SK-N-SH treated with all-trans-retinoic acid at 6 μM for 48 hours (cell line): ENCODE measurements at regions not wholly inside any gene's neighbourhood (a gene's known extent, or its start where the extent isn't known, plus 50 kb on each side); places are given as distances from the start of the nearest gene placed in this dataset.

Experiments
- ZC3H10 ChIP-seq: fragments of 250-450 bp; sonication (Bioruptor Pico); IDR thresholded peaks from 2 replicates; pipeline ENCODE4 v1.5.1; 2021; ENCODE audit warnings: mild to moderate bottlenecking, moderate library complexity
- ZFP3 ChIP-seq: fragments of 250-450 bp; sonication (Bioruptor Pico); IDR thresholded peaks from 2 replicates; pipeline ENCODE4 v1.5.0; 2020; ENCODE audit warnings: mild to moderate bottlenecking, moderate library complexity
- TF ChIP-seq, protein P1 (sequence below): fragments of 250-450 bp; sonication (Bioruptor Pico); IDR thresholded peaks from 2 replicates; pipeline ENCODE4 v1.5.0; 2020; ENCODE audit warnings: mild to moderate bottlenecking, moderate library complexity

DNA sequence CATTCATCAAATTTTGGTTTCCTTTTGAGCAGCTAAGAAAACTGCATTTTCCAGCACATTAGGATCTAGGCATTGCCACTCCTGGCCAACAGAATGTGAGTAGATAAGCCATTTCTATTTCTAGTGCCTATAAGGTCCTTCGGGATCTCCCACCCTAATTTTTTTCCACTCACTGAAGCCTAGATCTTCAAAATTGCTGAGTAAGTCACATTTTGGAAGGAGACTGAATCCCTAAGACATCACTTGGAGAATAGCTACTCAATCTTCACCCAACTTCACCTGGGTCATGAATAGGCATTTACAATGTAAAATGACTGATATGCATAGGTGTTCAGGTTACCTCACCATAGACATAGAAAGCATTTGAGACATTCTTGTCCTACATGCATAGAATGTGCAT, 548.1 kb upstream of the GYPC start:
- no peak for TF ChIP-seq ZC3H10
- TF ChIP-seq ZFP3 (CRISPR knock-in tag) = no peak
- TF ChIP-seq, protein P1, sequence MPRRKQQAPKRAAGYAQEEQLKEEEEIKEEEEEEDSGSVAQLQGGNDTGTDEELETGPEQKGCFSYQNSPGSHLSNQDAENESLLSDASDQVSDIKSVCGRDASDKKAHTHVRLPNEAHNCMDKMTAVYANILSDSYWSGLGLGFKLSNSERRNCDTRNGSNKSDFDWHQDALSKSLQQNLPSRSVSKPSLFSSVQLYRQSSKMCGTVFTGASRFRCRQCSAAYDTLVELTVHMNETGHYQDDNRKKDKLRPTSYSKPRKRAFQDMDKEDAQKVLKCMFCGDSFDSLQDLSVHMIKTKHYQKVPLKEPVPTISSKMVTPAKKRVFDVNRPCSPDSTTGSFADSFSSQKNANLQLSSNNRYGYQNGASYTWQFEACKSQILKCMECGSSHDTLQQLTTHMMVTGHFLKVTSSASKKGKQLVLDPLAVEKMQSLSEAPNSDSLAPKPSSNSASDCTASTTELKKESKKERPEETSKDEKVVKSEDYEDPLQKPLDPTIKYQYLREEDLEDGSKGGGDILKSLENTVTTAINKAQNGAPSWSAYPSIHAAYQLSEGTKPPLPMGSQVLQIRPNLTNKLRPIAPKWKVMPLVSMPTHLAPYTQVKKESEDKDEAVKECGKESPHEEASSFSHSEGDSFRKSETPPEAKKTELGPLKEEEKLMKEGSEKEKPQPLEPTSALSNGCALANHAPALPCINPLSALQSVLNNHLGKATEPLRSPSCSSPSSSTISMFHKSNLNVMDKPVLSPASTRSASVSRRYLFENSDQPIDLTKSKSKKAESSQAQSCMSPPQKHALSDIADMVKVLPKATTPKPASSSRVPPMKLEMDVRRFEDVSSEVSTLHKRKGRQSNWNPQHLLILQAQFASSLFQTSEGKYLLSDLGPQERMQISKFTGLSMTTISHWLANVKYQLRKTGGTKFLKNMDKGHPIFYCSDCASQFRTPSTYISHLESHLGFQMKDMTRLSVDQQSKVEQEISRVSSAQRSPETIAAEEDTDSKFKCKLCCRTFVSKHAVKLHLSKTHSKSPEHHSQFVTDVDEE (CRISPR knock-in tag) = no peak
